NCI-H2227 treated with DMSO at 0.1 percent for 48 hours (cell line): ENCODE measurements at regions not wholly inside any gene's neighbourhood (a gene's known extent, or its start where the extent isn't known, plus 50 kb on each side); places are given as distances from the start of the nearest gene placed in this dataset.
"Not testable (repeated sequence)": the region's sequence is repeated elsewhere in the genome, so short reads cannot be mapped to it uniquely, and the experiment has no call there.

Experiments used
- DNase-seq: peaks from one replicate; lab custom pipeline; 2025; lab: John Stamatoyannopoulos, UW

DNA sequence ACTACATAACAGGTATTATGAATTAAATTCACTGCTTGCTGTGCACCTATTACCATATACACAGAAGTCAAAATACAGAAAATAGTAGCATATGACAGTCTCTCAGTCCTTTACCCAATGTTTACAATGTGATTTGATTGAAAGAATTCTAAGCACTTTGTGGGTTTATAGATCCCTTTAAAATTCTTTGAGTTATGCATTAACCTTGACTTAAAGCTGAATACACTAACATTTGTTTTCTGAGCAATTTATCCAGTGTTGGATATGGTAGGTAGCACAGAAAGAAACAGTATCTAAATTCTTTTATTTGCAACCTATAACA is 230.8 kb upstream of the DDI1 start:
- DNase-seq: no peak

DNA sequence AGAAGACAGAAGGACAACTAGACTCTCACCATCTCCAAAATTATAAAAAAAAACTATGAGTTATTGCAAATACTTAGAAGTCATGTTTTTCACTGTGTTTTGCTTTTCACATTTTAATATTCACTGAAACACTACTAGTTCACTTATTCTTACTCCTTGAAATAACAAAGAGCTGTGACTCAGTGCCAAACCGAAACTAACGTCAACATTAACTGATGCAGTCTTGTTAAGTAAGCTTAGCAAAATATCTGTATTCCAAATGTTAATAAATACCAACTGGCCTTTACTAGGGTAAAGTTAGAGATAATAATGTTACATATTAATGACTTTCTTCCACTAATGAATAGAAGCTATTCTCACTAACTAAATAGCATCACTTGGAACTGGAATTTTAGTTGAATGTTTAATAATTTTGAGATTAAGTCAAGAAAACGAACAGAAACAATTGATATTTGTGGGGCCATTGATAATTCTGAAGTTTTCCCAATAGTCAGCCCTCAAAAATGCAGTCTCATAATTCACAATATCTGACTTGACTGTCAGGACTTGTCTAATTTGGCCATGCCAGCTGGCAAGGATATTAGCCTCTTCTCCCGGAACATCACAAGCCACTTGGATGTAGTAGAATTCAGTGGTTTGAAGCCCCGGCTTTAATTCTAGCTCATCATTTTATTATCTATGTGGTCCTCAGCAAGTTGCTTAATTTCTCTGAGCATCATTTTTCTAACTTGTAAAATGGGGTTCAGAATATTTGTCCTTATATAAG is 230.1 kb upstream of the DDI1 start:
- no peak for DNase-seq

DNA sequence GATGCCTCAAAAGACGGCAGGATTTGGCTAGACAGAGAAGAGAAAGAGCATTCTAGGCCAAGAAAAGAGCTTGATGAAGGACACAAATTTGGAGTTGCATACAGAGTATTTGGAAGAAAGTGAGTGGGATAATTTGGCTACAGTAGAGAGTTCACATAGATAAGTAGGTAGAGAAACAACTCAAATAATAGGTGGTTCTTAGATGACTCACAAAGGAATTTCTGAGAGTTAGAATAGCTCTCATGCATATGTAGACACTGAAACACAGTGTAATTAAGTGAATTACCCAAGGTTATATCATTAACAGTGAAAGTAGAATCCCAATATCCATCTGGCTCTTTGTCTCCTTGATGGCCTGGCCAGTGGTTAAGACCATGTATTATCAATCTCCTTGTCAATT is 228.6 kb upstream of the DDI1 start:
- DNase-seq: no peak

DNA sequence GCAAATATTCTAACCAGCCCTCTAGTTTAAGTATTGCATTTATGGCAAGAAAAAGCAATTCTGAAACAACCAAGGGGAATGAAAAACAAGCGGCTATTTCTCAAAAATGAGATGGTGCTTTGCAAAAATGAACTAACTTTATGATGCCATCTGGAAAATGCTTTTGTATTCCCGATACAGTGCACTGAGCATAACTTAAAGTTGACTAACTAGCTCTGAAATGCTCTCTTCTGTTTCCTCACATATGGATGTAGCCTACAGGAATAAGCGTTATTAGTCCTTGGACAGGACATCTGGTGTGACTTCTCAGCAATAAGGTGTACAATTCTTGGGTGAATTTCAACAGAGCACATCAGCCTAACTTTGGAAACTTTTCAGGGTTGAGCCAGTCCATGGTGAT is 228.2 kb upstream of the DDI1 start:
- DNase-seq: no peak

DNA sequence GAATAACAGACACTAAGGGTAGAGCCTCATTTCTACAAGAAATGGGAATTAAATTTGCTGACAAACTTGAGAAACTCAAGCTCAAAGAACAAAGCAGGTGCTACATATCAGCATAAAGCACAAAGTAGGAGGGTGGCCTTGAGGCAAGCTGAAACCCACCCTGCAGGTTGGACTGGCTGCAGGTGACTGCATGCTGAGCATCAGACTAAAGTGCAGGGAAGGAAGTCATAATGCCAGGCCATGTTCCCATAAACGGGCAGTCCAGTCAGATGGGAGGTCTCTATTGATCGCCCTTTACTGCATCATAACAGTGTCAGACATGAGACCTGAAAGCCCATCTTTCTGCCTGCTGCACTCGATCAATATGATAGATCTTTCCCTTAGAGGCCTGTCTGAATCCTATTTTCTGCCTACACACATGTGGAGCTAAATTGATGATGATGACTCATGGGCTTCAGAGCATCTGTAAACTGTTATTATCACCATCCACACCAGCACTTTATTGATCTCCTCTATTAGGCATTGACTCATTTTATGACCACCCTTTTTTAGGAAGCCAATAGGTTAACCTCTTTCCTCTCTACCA is 224.5 kb upstream of the DDI1 start:
- no peak for DNase-seq

DNA sequence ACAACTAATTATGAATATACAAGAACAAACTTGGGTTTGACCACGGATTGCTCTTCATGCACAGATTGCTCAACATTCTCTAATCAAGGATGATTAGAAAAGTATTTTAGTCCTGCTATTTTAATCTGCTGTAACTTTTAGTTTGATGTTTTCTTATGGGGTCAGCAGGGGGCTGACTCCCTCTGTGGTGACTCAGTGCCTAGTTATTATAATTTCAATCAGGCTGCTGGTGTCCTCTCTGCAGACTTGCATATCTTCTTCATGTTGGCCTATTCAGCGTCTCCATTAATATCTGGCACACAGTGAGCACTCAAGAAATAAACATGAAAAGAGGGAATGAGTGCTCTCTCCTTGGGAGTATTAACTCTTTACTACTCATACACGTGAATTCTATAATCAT is 223.8 kb upstream of the DDI1 start:
- no peak for DNase-seq

DNA sequence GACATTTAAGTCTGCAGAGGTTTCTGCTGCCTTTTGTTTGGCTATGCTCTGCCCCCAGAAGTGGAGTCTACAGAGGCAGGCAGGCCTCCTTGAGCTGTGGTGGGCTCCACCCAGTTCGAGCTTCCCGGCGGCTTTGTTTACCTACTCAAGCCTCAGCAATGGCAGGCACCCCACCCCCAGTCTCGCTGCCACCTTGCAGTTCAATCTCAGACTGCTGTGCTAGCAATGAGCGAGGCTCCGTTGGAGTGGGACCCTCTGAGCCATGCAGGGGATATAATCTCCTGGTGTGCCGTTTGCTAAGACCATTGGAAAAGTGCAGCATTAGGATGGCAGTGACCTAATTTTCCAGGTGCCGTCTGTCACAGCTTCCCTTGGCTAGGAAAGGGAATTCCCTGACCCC is 216.1 kb upstream of the DDI1 start:
- DNase-seq: not testable (repeated sequence)

DNA sequence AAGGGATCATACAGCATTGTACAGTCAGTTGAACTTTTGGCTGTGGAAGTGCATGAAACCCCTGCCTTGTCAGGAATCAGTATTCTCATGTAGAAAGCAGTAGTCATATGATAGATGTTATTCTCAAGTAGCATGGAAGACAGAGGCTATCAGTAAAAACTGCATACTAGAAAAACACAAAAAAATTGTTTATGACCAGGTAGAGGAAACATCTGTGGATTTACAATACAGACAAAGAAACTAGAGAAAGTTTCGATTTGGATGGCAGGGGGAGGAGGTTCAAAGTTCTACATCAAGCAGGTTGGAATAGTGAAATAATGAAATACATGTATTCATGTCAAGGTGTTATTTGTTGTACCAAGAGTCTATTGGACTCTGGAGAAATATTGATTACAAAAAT is 212.3 kb upstream of the DDI1 start:
- no peak for DNase-seq

DNA sequence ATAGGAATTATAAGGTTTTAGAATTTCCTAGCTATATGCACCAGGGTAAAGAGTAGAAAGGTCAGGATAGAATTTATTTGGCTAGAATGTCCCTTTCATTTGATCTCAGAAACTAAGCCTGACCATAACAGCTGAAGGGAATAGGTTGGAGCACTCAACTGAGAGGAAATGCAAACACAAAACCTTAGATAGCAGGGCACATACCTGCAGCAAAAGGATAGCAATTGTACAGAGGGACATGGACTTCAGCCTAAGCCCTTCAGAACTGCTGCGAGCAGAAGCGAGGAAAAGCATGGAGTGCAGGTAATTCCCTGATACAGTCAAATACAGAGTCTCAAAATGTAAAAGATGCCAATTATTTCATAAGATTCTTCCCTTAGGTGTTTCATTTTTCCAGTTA is 211.0 kb upstream of the DDI1 start:
- DNase-seq: no peak

DNA sequence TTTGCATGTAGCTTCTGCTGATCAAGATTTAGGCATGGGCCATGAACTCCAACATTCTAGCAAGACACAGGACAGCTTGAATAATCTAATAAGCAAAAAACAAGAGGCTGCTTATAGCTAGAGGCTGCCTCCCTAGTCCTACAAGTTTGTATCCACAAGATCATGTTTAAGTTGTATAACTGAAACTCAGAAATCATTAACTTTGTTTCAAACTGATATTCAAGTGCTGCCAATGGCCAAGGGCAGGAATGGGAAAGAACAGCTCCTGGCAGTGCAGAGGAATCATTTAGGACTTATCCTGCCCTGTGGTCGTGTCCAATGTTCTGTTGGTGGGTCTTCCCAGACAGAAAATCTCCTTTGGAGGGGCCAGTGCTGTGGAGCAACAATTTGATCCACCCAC is 209.6 kb upstream of the DDI1 start:
- DNase-seq: no peak

DNA sequence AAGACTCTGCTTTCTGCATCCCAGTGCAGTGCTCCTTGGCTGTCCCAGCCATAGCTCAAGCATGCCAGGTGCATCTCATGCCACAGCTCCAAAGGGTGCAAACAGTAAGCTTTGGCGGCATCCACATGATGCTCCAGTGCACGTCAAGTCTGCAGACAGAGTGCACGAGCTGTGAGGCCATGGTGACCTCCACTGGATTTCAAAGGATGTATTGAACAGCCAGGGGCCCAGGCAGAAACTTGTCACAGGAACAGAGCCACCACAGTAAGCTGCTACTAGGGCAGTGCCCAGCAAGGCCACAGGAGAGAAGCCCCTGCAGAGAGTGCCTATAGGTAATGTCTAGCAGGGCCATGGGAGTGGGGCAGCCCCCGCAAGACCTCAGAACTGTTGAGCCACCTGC is 206.8 kb upstream of the DDI1 start:
- DNase-seq: no peak

DNA sequence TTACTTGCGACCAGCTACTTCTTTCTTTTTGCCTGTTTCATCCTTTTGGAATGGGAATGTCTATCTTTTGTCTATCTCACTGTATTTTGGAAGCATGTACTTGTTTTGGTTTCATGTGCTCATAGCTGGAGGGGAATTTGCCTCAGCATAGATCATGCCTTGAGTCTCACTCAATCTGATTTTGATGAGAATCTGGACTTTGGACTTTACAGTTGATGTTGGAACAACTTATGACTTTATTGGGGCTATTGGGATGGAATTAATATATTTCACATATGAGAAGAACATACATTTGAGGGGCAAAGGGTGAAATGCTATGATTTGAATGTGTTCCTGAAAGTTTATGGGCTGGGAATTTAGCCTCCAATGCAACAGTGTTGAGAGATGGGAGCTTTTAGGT is 206.2 kb upstream of the DDI1 start:
- no peak for DNase-seq

DNA sequence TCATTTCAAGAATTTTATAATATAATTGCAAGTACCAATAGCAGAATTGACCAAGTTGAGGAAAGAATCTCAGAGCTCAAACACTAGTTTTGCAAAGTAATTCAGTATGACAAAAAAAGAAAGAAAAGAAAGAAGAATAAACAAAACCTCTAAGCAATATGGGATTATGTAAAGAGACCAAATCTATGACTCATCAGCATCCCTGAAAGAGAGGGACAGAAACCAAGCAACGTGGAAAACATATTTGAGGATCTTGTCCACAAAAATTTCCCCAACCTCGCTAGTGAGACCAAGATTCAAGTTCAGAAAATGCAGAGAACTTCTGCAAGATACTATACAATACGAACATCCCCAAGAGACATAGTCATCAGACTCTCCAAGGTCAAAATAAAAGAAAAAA is 203.7 kb upstream of the DDI1 start:
- DNase-seq: no peak

DNA sequence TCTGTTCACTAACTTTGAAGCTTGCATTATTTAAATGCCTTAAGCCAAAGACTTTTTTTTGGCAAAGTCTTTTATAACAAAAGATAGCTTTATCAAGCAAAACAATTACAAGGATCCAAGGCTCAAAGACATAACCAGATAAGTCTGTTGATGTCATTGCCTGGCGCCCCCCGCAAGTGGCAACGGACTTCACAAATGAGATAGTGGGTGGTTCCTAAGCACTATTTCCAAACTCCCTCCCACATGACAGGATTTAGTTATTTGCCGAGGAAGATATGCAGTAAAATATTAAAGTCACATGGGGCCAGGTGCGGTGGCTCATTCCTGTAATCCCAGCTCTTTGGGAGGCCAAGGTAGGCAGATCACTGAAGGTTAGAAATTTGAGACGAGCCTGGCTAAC is 194.2 kb upstream of the DDI1 start:
- no peak for DNase-seq

DNA sequence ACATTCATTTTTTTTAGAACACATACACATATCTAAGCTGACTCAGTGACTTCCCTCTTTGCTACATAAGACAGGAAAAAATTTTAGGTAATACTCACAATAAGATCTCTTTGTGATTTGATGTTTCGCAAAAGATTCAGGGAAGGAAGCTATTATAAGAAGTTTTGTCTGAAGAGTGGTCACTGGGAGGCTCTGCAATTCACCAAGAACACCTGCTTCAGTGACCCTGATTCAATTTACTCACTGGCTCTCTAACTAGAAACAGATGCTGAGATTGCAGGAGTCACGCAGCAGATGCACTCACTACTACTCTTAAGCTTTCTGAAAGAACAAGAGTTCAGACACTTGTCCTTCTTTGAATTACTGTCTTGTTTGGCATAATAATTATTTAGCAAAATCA is 193.6 kb upstream of the DDI1 start:
- DNase-seq: peak; percentile 59

DNA sequence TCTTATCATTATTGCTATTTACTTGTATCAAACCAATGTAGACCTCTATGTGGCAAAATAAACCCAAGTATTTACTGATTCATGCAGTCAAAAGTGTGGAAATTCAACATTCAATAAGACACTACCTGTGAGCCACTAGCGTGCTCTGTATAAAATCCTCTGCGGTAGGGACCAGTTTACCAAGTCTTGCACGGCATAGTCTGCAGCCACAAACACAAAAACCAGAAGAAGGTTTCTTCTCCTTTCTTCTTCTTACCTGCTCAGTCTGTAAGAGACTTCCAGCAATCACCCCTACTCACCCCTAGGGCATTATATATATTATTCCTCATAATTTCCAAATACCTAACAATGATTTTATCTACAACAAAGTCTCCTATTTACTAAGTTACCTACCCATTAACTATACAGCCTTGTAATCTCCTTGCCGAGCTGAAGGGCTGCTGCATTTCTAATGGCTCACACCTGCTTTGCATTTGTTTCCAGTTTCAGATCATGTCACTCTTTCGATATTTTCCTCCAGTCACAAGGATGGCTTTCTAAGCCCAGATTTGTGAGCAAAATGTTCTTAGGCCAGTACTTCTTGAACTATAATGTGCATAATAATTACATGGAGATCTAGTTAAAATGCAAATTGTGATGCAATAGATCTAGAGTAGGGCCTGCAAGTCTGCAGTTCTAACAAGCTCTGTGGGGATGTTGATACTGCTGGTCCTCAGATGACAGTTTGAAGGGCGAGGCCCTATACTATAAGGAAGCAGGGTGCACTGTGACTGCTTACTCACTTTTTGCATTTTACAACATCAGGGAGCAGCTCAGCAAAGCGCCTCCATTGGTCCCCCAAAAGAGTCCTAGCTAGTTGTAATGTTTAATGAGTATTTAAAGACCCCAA is 191.9 kb upstream of the DDI1 start:
- no peak for DNase-seq

DNA sequence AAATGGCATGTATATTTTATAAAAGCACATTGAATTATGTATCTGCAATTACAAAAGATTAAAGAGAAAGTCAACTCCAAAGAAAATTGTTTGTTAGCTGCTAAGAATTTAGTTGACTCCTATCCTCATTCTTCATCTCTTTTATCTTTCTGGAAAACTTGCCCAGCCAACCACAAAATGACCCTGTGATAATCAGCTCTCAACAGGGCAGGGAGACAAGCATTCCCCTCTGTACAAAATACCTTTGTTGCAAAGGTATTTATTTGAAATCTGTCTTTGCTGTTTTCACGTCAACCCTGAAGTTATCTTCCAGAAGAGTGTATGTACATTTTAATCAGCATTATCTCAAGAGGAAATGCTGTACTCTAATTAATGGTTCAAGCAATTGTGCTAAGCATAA is 191.1 kb upstream of the DDI1 start:
- no peak for DNase-seq

DNA sequence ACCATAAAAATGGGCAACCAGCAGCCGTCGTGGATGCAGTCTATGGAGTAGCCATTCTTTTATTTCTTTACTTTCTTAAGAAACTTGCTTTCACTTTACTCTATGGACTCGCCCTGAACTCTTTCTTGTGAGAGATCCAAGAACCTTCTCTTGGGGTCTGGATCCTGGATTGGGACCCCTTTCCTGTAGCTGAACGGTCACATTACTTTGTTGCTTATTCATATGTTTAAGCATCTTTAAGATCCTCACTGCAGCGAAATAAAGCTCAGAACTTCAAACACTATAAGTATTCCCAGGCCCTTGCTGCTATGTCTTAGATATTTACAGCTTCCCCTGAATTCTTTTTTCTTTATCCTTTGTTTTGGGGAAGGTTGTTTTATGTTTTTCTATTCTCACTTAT is 187.8 kb upstream of the DDI1 start:
- DNase-seq: no peak

DNA sequence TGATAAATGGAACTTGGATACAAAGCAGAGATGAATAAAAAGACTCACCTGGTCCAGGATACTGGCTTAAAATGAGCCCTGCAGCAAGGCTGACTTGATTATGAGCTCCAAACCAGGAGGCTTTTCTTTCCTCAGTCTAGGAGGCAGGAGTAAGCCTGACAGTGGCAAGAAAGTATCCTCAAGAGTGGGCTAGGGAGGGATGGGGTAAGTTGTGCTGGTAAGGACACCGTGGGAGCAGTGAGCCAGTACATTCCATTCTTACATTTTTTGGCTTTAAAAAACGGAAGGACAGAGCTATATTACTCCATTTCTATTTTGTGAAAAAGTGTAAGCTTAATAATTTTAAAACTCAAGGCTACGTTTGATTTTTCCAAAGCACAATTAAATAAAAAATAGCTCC is 187.1 kb upstream of the DDI1 start:
- DNase-seq: no peak

DNA sequence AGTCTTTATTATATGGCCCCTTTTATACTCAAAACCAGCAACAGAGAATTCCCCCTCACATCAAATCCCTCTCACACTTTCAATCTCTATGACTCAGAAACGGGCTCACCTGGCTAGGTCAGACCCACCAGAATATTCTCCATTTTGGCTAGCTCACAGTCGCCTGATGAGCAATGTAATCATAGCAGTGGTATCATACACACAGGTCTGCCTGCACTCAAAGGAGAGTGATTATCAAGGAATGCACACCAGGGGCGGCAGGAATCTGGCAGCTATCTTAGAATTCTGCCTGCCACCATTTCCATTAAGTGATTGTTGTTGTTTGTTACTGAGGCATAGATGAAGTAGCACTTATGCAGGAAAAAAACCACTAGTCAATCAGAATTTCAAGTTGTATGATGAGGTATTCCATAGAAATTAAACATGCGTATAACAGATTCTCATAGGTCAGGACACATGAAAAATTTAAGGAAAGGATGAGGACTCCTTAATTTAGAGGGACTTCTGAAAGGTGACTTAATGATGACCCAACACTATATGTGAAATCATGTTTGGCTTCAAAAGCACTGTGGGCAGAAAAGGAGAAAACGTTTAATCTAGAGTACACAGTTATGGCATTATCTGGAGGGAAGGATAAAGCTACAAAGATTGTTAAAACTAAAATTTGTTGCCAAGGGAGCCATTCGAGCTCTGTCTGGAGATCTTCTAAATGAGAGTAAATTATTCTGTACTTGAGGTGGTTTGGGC is 185.8 kb upstream of the DDI1 start:
- no peak for DNase-seq

DNA sequence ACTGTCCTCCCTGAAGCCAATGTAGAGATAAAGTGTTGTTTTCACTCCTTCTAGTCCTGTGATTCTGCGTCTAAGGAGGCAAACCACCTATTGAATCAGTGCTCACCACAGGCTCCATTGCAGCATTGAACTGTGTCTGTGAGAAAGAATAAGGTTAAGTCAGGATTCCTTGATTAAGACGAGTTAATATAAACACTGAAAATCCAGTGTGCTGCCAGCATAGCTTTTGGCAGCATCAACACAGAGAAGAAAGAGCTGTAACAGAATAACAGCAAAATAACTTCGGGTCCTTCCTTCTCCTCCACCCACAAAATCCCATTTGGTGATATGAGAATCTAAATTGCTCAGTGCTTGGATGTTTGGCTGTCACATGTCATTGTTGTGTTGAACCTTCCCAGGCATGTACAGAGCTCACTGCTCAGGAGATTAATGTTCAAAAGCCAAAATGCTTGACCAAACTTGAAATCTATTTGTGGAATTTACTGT is 185.2 kb upstream of the DDI1 start:
- DNase-seq: no peak
